ENCODE measurements at regions not wholly inside any gene's neighbourhood (a gene's known extent, or its start where the extent isn't known, plus 50 kb on each side); places are given as distances from the start of the nearest gene placed in this dataset.
"Not testable (repeated sequence)": the region's sequence is repeated elsewhere in the genome, so short reads cannot be mapped to it uniquely, and the experiment has no call there.

DNA sequence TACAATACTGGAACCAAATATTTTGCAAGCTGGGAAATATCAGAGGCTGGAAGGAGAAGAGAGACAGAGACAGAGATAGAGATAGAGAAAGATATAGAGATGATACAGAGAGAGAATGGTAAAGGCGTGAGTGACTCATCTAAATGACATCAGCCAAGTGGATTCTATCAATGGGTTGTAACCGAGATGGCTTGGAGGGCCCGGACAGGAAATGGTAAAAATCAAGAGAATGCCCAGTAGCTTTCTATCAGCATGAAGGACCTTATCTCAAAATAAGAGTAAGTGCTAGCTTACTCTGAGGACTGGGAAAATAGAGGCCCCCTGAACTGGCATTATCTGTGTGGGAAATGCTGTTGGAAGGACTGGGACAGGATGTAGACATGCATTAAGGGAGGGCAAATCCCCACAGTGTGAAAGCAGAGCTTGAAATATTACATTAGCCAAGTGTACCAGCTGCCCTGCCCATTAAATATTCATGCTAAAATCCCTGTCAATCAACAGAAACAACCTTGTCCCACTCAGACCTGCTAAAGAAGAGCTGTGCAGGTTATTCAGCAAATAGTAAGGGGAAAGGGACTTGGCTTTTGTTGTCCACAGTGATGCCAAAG, 76.6 kb upstream of the ZNF644 start:
- DNase-seq (ENCODE audit: low spot score), result no peak

DNA sequence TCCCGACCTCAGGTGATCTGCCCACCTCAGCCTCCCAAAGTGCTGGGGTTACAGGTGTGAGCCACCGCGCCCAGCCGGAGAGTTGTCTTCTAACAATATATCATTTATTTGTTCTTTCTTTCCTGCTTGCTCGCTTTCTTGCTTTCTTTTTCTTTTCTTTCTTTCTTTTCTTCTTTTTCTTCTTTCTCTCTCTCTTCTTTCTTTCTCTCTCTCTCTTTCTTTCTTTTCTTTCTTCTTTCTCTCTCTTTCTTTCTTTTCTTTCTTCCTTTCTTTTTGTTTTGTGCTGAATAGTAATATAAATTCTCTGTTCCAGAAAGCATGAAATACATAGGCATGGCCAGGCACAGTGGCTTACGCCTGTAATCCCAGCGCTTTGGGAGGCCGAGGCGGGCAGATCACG, 73.5 kb upstream of the ZNF644 start:
- not testable (repeated sequence) for DNase-seq (ENCODE audit: low spot score)

DNA sequence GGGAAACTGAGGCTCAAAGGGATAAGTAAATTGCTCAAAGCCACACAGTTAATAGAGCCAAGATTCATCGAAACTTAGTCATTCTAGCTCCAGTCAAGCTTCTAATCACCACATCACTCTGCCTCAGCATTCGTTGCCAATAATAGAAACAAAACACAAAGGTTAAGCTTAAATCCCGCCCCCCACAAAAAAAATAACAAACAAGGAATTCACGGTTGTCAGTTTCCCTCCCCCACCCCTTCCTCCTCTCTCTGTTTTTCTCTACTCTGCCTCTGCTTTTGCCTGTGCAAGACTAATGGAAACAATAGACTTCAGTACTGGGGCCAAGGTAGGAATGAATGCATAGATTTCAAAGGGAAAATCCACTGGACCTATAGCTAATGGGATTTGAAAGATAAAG, 70.7 kb upstream of the ZNF644 start:
- no peak for DNase-seq (ENCODE audit: low spot score)

DNA sequence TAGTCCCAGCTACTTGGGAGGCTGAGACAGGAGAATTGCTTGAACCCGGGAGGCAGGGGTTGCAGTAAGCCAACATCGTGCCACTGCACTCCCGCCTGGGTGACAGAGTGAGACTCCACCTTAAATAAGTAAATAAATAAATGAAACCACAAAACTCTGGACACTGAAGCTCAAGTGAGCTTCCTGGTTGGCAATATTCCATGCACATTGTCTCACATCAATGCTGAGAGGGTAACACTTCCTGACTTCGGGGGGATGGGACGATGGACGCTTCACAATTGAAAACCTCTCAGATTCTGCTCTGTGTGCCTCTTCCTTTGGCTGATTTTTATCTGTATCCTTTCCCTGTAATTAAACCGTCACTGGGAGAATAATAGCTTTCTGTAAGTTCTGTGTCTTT, 70.0 kb upstream of the ZNF644 start:
- no peak for DNase-seq (ENCODE audit: low spot score)

DNA sequence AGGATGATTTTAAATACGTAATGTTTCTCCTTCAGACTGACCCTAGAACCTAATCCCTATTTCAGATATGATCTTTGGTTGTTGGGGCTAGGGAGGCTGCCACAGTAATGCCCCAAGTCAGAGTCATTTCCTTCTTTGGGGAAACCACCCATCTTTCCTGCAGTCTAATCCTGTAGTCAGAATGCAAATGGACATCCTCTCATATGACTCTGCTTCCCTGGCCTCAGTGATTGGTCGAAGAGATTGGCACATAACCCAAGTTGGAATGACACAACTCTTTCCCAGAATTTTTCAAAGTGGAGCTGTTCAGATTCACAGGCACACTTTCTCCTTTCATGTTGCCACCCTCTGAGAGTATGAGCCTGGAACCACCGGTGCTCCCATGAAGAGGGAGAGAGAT, 58.8 kb upstream of the ZNF644 start:
- peak; percentile 56 for DNase-seq (ENCODE audit: low spot score)

DNA sequence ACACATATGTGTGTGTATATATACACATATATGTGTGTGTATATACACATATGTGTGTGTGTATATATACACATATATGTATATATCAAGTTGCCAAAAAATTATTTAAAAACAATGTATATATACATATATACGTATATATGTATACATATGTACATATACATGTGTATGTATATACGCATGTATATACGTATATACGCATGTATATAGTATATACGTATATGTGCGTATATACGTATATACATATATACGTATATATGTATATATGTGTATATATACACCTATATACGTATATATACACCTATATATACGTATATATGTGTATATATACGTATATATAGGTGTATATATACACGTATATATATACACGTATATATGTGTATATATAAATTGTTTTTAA, 57.0 kb upstream of the ZNF644 start:
- DNase-seq (ENCODE audit: low spot score), result no peak

DNA sequence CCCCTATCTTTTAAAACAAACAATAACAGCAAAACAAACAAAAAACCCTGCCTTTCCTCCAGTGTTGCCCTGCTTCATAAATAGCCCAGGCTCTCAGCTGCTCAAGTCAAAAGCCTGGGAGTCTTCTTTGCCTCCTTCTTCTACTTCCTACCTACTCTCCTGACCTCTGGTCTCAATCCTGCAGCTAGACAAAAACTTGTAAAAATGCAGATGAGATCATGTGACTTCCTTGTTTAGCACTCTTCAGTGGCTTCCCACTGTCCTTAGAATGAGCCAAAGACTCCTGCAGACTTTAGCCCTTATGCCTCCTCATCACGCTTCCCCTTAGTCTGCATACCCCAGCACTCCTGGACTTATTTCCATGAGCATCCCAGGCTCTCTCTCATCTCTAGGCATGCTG, 55.0 kb upstream of the ZNF644 start:
- no peak for DNase-seq (ENCODE audit: low spot score)

DNA sequence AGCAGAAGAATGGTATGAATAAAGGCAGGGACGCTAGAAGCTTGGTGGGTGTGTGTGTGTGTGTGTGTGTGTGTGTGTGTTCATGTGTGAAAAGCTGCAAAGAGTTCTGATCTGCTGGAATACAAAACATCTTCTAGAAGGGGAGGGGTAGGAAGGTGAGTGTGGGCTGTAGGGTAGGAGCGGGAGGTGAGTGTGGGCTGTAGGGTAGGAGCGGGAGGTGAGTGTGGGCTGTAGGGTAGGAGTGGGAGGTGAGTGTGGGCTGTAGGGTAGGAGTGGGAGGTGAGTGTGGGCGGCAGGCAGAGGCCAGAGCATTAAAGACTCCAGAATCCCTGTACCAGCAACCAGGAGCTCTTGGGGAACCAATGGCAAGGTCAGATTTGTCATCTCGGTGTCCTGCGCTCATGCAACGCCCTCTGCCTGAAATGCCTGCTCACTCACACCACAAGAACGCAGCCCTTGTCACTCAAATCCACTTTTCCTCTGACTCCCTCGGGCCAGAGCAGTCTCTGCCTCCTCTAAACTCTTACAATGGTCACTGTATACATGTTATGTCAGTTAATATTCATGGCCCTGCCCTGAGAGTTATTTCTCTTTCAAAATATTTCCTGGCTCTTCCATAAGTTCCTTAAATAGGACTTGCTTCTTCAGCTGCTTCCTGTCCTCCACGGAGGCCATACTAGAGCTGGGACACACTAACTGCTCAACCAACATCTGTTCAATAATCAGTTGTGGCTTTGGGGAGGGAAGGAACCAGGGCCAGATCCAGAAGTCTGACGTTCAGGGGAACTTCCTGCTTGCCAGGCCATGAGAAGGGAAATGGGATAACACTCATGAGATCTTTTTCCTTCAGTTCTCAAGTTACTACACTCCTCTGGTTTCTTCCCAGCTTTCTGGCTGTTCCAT, 53.6 kb upstream of the ZNF644 start:
- DNase-seq (ENCODE audit: low spot score), result no peak

DNA sequence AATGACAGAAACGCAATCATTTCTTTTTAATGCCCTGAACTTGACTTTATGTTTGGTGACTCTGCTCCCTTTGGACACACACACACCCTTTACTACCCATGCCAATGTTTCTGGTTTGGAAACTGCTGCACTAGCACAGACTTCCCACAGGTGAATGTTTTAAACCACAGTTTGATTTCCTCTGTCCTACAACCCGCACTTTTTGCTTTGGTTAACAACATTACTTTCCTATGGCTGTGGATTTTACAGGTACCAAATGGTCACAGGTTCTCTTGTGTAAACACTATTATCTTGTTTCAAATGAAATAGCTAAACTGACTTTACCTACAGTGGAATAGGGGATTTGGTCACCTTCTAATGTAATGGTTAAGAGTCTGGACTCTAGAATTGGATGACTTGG, 51.5 kb upstream of the ZNF644 start:
- no peak for DNase-seq (ENCODE audit: low spot score)

DNA sequence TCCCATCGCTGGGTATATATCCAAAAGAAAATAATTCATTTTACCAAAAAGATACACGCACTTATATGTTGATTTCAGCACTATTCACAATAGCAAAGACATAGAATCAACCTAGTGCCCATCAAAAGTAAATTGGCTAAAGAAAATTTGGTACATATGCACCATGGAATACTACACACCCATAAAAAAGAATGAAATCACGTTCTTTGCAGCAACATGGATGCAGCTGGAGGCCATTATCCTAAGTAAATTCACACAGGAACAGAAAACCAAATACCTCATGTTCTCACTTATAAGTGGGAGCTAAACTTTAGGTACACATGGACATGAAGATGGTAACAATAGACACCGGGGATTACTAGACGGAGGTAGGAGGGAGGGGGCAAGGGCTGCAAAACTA, 50.0 kb upstream of the ZNF644 start:
- no peak for DNase-seq (ENCODE audit: low spot score)
